PC-9 (cell line): ENCODE measurements at regions not wholly inside any gene's neighbourhood (a gene's known extent, or its start where the extent isn't known, plus 50 kb on each side); places are given as distances from the start of the nearest gene placed in this dataset.

Source experiments
- BruUV-seq: library from RNA; stranded (reverse); fragments of 400-500 nt; replicated peaks from 2 replicates; lab custom pipeline; 2021; lab: Mats Ljungman, UMichigan
- CTCF ChIA-PET: fragments of 300-600 bp; sonication (Branson Sonifier 250); formaldehyde crosslinking; loops from one replicate; lab custom pipeline; 2022; ENCODE audit warnings: antibody characterized with exemption; lab: Charles Lee
- POLR2A ChIA-PET: fragments of 300-600 bp; sonication (Branson Sonifier 250); formaldehyde crosslinking; loops from one replicate; lab custom pipeline; 2022; ENCODE audit warnings: antibody characterized with exemption; ENCODE audit not compliant: unreplicated experiment; lab: Charles Lee
- DNase-seq, 2 experiments: peaks; one replicate each; pipeline versions ENCODE4 v3.0.0 to v3.0.0-alpha.2; 2015 to 2022; ENCODE audit warnings: mixed read lengths in 1 of 2
- H2AFZ ChIP-seq: fragments of 200-600 bp; sonication (generic); 2 replicates; pipeline ENCODE4 v1.8.1; 2017; ENCODE audit warnings: antibody characterized with exemption
- H3F3A ChIP-seq: fragments of 200-600 bp; sonication (generic); 2 replicates; pipeline ENCODE4 v1.8.1; 2017; ENCODE audit warnings: antibody characterized with exemption, mild to moderate bottlenecking, low read depth; ENCODE audit not compliant: insufficient read depth
- H3K27ac ChIP-seq: fragments of 200-600 bp; sonication (generic); 2 replicates; pipeline ENCODE4 v1.6.1; 2016; ENCODE audit warnings: mixed run types
- H3K27me3 ChIP-seq: fragments of 200-600 bp; sonication (generic); 2 replicates; pipeline ENCODE4 v1.6.1; 2016; ENCODE audit warnings: low read depth, mixed run types; ENCODE audit not compliant: insufficient read depth
- H3K36me3 ChIP-seq: fragments of 200-600 bp; sonication (generic); 2 replicates; pipeline ENCODE4 v1.6.1; 2016; ENCODE audit warnings: low read depth, mixed run types
- H3K4me1 ChIP-seq: fragments of 200-600 bp; sonication (generic); replicated peaks from 2 replicates; pipeline ENCODE4 v1.6.1; 2016; ENCODE audit warnings: mixed run types; ENCODE audit not compliant: insufficient read depth
- H3K4me2 ChIP-seq: fragments of 200-600 bp; sonication (generic); 2 replicates; pipeline ENCODE4 v1.6.1; 2017; ENCODE audit warnings: mixed run types
- H3K4me3 ChIP-seq: fragments of 200-600 bp; sonication (generic); 2 replicates; pipeline ENCODE4 v1.6.1; 2016; ENCODE audit warnings: mixed run types
- H3K79me2 ChIP-seq: fragments of 200-600 bp; sonication (generic); 2 replicates; pipeline ENCODE4 v1.6.1; 2017; ENCODE audit warnings: low read depth, mixed run types
- H3K9me2 ChIP-seq: fragments of 200-600 bp; sonication (generic); 2 replicates; pipeline ENCODE4 v1.8.1; 2017; ENCODE audit warnings: mild to moderate bottlenecking; ENCODE audit not compliant: insufficient read depth
- H3K9me3 ChIP-seq: fragments of 200-600 bp; sonication (generic); 2 replicates; pipeline ENCODE4 v1.8.1; 2016; ENCODE audit warnings: low read depth; ENCODE audit not compliant: insufficient read depth
- H4K20me1 ChIP-seq: fragments of 200-600 bp; sonication (generic); 2 replicates; pipeline ENCODE4 v1.8.1; 2017; ENCODE audit not compliant: insufficient read depth
- CTCF ChIP-seq: fragments of 200-600 bp; sonication (generic); conservative IDR thresholded peaks from 2 replicates; pipeline ENCODE4 v1.6.1; 2017; ENCODE audit warnings: mixed run types, antibody characterized with exemption, mild to moderate bottlenecking, moderate library complexity
- EZH2 ChIP-seq: fragments of 200-600 bp; sonication (generic); IDR thresholded peaks from 2 replicates; pipeline ENCODE4 v1.8.0; 2017; ENCODE audit warnings: antibody characterized with exemption, low read depth
- intact Hi-C: fragments of 100-400 bp; cut with micrococcal nuclease; formaldehyde crosslinking; loops from one replicate; pipeline ENCODE4 v1.10.0; 2022; ENCODE audit not compliant: unreplicated experiment

GRCh38 chr4:127249066-127249766 lies 383.5 kb upstream of the INTU start:
- H3K9me3 ChIP-seq, result no peaks in the 10 kb centered on the region
- no peaks in the 10 kb centered on the region for H3K9me2 ChIP-seq
- H2AFZ ChIP-seq, result no peak overlapping the region
- no peaks in the 10 kb centered on the region for H4K20me1 ChIP-seq
- TF ChIP-seq EZH2 (no peak), CTCF (no peak)
- ChIA-PET CTCF (no interaction called here), POLR2A (no interaction called here)
- no peak overlapping the region for H3K4me2 ChIP-seq
- intact Hi-C loops, result no loop called here
- no peaks in the 10 kb centered on the region for H3K36me3 ChIP-seq
- DNase-seq, result no peak
- no peaks in the 10 kb centered on the region for H3K79me2 ChIP-seq
- no peak overlapping the region for H3K27ac ChIP-seq
- no peaks in the 10 kb centered on the region for H3K4me1 ChIP-seq
- H3K27me3 ChIP-seq, result no peaks in the 10 kb centered on the region
- no peak overlapping the region for H3K4me3 ChIP-seq
- H3F3A ChIP-seq, result no peaks in the 10 kb centered on the region
- BruUV-seq, result no TSS peak

- Histone ChIP-seq H3K27ac (no peak overlapping the region), H3K9me2 (no peaks in the 10 kb centered on the region)
- DNase-seq, result no peak
Measured at GRCh38 chr4:127249767-127250108, 383.0 kb upstream of the INTU start.

GRCh38 chr4:127250577-127250976 lies 382.2 kb upstream of the INTU start:
- H4K20me1 ChIP-seq, result no peaks in the 10 kb centered on the region
- no peak for DNase-seq
- no peak overlapping the region for H2AFZ ChIP-seq
- TF ChIP-seq EZH2, result no peak
- TF ChIP-seq CTCF, result no peak
- intact Hi-C loops, result no loop called here
- no peak overlapping the region for H3K27ac ChIP-seq
- CTCF ChIA-PET, result no interaction called here
- no peak overlapping the region for H3K4me2 ChIP-seq
- H3K79me2 ChIP-seq, result no peaks in the 10 kb centered on the region
- H3F3A ChIP-seq, result no peaks in the 10 kb centered on the region
- no TSS peak for BruUV-seq
- H3K9me2 ChIP-seq, result no peaks in the 10 kb centered on the region
- no peaks in the 10 kb centered on the region for H3K36me3 ChIP-seq
- H3K9me3 ChIP-seq, result no peaks in the 10 kb centered on the region
- no peaks in the 10 kb centered on the region for H3K27me3 ChIP-seq
- H3K4me3 ChIP-seq, result no peak overlapping the region
- POLR2A ChIA-PET, result no interaction called here
- no peaks in the 10 kb centered on the region for H3K4me1 ChIP-seq

More at GRCh38 chr4:127249767-127250108, 383.0 kb upstream of the INTU start:
- Histone ChIP-seq H4K20me1 (no peaks in the 10 kb centered on the region), H3K4me2 (no peak overlapping the region), H3K4me3 (no peak overlapping the region), H3K36me3 (no peaks in the 10 kb centered on the region), H3K79me2 (no peaks in the 10 kb centered on the region), H3K9me3 (no peaks in the 10 kb centered on the region), H3K27me3 (no peaks in the 10 kb centered on the region), H3K4me1 (no peaks in the 10 kb centered on the region), H3F3A (no peaks in the 10 kb centered on the region), H2AFZ (no peak overlapping the region)
- ChIA-PET POLR2A (no interaction called here), CTCF (no interaction called here)
- no peak for TF ChIP-seq EZH2
- TF ChIP-seq CTCF, result no peak
- intact Hi-C loops, result no loop called here
- BruUV-seq, result no TSS peak
